GM12878 (cell line): ENCODE measurements at regions not wholly inside any gene's neighbourhood (a gene's known extent, or its start where the extent isn't known, plus 50 kb on each side); places are given as distances from the start of the nearest gene placed in this dataset.
A peak's percentile ranks its signal among the peaks of the same experiment; 100 is the strongest.

Experiments
- ATAC-seq: fragments of 200-7000 bp; cut with Tn5 transposase; 3 replicates; pipeline ENCODE4 v1.9.1; 2020; ENCODE audit warnings: mild to moderate bottlenecking, moderate library complexity
- BruUV-seq: library from RNA; stranded (reverse); fragments of 400-500 nt; replicated peaks from 2 replicates; lab custom pipeline; 2021; lab: Mats Ljungman, UMichigan
- CTCF ChIA-PET: fragments of 300-600 bp; sonication (Branson Sonifier 250); formaldehyde crosslinking; extraction: SDS; loops from one replicate; lab custom pipeline; 2021; ENCODE audit warnings: inconsistent platforms; lab: Yijun Ruan, JAX
- POLR2A ChIA-PET: fragments of 350-600 bp; formaldehyde crosslinking; extraction: SDS; loops from one replicate; lab custom pipeline; 2021; ENCODE audit warnings: inconsistent platforms; lab: Charles Lee
- RAD21 ChIA-PET: fragments of 300-600 bp; sonication (Branson Sonifier 250); formaldehyde crosslinking; loops from one replicate; lab custom pipeline; 2023; ENCODE audit warnings: antibody characterized with exemption; ENCODE audit not compliant: unreplicated experiment; lab: Charles Lee
- SMC1A ChIA-PET: fragments of 300-600 bp; sonication (Branson Sonifier 250); formaldehyde crosslinking; loops from one replicate; lab custom pipeline; 2023; ENCODE audit not compliant: unreplicated experiment, uncharacterized antibody; lab: Charles Lee
- DNase-seq: peaks from one replicate; pipeline ENCODE4 v3.0.0-alpha.2; 2011; ENCODE audit warnings: low read depth, low spot score
- FAIRE-seq: peaks from 3 replicates; lab custom pipeline; 2011; peaks lifted over from hg19 to GRCh38; lab: Jason Lieb, UNC
- H2AFZ ChIP-seq: 2 replicates; pipeline ENCODE4 v1.6.0; 2011; ENCODE audit warnings: low read depth, low read length, control low read depth; ENCODE audit not compliant: control insufficient read depth
- H3K27ac ChIP-seq: 2 replicates; pipeline ENCODE4 v1.5.1; 2011; ENCODE audit warnings: control low read depth; ENCODE audit not compliant: control insufficient read depth, insufficient read depth
- H3K27me3 ChIP-seq, 2 experiments: replicated peaks in 1 of 2; 2 replicates each; pipeline versions ENCODE4 v1.6.0 to v1.6.1; 2011; ENCODE audit warnings: low read length in 1 of 2; ENCODE audit not compliant: control insufficient read depth in 2 of 2, insufficient read depth in 2 of 2
- H3K36me3 ChIP-seq, 2 experiments: 2 replicates each; pipeline ENCODE4 v1.5.1; 2011; ENCODE audit warnings: low read length in 1 of 2; ENCODE audit not compliant: control insufficient read depth in 2 of 2, insufficient read depth in 2 of 2
- H3K4me1 ChIP-seq: 2 replicates; pipeline ENCODE4 v1.6.1; 2011; ENCODE audit warnings: mild to moderate bottlenecking, low read length, moderate library complexity, mixed read lengths; ENCODE audit not compliant: control insufficient read depth, insufficient read depth
- H3K4me2 ChIP-seq: 2 replicates; pipeline ENCODE4 v1.6.0; 2011; ENCODE audit warnings: control low read depth; ENCODE audit not compliant: control insufficient read depth, insufficient read depth
- H3K4me3 ChIP-seq: fragments of 200-600 bp; sonication (generic); 2 replicates; pipeline ENCODE4 v1.5.1; 2016
- H3K79me2 ChIP-seq: 2 replicates; pipeline ENCODE4 v1.6.0; 2011; ENCODE audit warnings: low read length; ENCODE audit not compliant: control insufficient read depth, insufficient read depth
- H3K9ac ChIP-seq: 2 replicates; pipeline ENCODE4 v1.8.0; 2011; ENCODE audit warnings: low read length, control low read depth, mixed read lengths; ENCODE audit not compliant: control insufficient read depth, insufficient read depth
- H3K9me3 ChIP-seq: replicated peaks from 3 replicates; pipeline ENCODE4 v1.5.1; 2011; ENCODE audit warnings: mild to moderate bottlenecking, low read length; ENCODE audit not compliant: control insufficient read depth, insufficient read depth
- H4K20me1 ChIP-seq: 2 replicates; pipeline ENCODE4 v1.6.0; 2011; ENCODE audit not compliant: control insufficient read depth, insufficient read depth
- ASH2L ChIP-seq: fragments of 300-600, 200-600 bp; sonication (generic); IDR thresholded peaks from 2 replicates; pipeline ENCODE4 v1.6.1; 2017; ENCODE audit warnings: low read depth, mild to moderate bottlenecking, borderline replicate concordance
- CBX5 ChIP-seq: sonication (generic); IDR thresholded peaks from 2 replicates; pipeline ENCODE4 v1.6.1; 2016; ENCODE audit warnings: low read depth, moderate library complexity, mild to moderate bottlenecking, inconsistent platforms
- CHD2 ChIP-seq: IDR thresholded peaks from 2 replicates; pipeline ENCODE4 v1.6.1; 2011; ENCODE audit warnings: low read depth, low read length, improper control_type of control experiment, borderline replicate concordance
- DPF2 ChIP-seq: fragments of 450-650 bp; IDR thresholded peaks from 2 replicates; pipeline ENCODE4 v1.6.1; 2017; ENCODE audit warnings: mild to moderate bottlenecking
- EZH2 ChIP-seq: IDR thresholded peaks from 2 replicates; pipeline ENCODE4 v1.6.1; 2012; ENCODE audit warnings: low read depth, mild to moderate bottlenecking, control low read depth, inconsistent platforms, low read length, borderline replicate concordance; ENCODE audit not compliant: control insufficient read depth
- FOXM1 ChIP-seq: IDR thresholded peaks from 2 replicates; pipeline ENCODE4 v1.6.1; 2012; ENCODE audit warnings: low read depth, mild to moderate bottlenecking, inconsistent platforms, low read length, moderate library complexity
- KLF5 ChIP-seq: fragments of 450-650 bp; IDR thresholded peaks from 2 replicates; pipeline ENCODE4 v1.6.1; 2014; ENCODE audit warnings: mild to moderate bottlenecking; ENCODE audit not compliant: partially characterized antibody
- NFYB ChIP-seq: IDR thresholded peaks from 2 replicates; pipeline ENCODE4 v1.6.1; 2011; ENCODE audit warnings: low read depth, mild to moderate bottlenecking, low read length, improper control_type of control experiment, moderate library complexity; ENCODE audit not compliant: insufficient read depth
- RCOR1 ChIP-seq: conservative IDR thresholded peaks from 2 replicates; pipeline ENCODE4 v1.6.1; 2012; ENCODE audit warnings: low read depth, low read length, improper control_type of control experiment
- ZNF207 ChIP-seq: fragments of 450-650 bp; IDR thresholded peaks from 2 replicates; pipeline ENCODE4 v1.6.1; 2014; ENCODE audit warnings: antibody characterized with exemption, mild to moderate bottlenecking, borderline replicate concordance
- ZNF24 ChIP-seq: fragments of 450-650 bp; IDR thresholded peaks from 2 replicates; pipeline ENCODE4 v1.6.1; 2017; ENCODE audit warnings: antibody characterized with exemption, mild to moderate bottlenecking
- WGBS: methylation state at CpG from one replicate; pipeline ENCODE4 v1.1.6; 2016; ENCODE audit warnings: low lambda C conversion rate; ENCODE audit not compliant: insufficient replicate concordance, insufficient coverage; ENCODE audit errors: missing lambda C conversion rate; 5-methylcytosine and 5-hydroxymethylcytosine counted together
- in situ Hi-C: fragments of 300-500 bp; cut with MboI; formaldehyde crosslinking; loops from 9 replicates; pipeline ENCODE4 v1.14.3; 2018; ENCODE audit warnings: mixed read lengths
- intact Hi-C: fragments of 100-400 bp; cut with micrococcal nuclease; formaldehyde crosslinking; loops from one replicate; pipeline ENCODE4 v1.14.2; 2022; ENCODE audit not compliant: unreplicated experiment
- TF ChIP-seq, protein P1 (sequence below): fragments of 450-650 bp; IDR thresholded peaks from 2 replicates; pipeline ENCODE4 v1.6.1; 2016; ENCODE audit warnings: mild to moderate bottlenecking
- TF ChIP-seq, protein P2 (sequence below): fragments of 450-650 bp; IDR thresholded peaks from 2 replicates; pipeline ENCODE4 v1.6.1; 2018; ENCODE audit warnings: mild to moderate bottlenecking, low read depth, moderate library complexity; ENCODE audit not compliant: partially characterized antibody
- TF ChIP-seq, protein P3 (sequence below): IDR thresholded peaks from 2 replicates; pipeline ENCODE4 v1.6.1; 2012; ENCODE audit warnings: low read depth, low read length, improper control_type of control experiment

DNA sequence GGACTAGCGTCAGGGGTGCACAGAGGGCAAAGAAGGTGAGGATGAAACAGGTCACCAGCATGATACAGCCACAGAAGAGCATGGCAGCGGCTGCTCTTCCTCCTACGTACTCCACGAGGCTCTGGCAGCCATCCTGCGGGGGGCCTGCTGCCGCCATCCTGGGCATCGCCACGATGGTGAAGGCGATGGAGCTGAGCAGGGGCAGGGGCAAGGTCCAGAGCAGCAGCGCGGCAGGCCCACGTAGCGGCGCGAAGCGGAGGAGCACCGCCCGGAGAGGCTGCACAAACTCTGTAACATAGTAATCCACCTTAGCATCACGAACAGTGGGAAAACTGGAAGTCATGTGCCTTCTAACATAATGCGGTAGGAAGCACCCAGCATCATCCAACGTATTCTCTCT, 491.6 kb downstream of the PYDC2 start (continued):
- no peak for TF ChIP-seq ZNF24
- TF ChIP-seq, protein P1, sequence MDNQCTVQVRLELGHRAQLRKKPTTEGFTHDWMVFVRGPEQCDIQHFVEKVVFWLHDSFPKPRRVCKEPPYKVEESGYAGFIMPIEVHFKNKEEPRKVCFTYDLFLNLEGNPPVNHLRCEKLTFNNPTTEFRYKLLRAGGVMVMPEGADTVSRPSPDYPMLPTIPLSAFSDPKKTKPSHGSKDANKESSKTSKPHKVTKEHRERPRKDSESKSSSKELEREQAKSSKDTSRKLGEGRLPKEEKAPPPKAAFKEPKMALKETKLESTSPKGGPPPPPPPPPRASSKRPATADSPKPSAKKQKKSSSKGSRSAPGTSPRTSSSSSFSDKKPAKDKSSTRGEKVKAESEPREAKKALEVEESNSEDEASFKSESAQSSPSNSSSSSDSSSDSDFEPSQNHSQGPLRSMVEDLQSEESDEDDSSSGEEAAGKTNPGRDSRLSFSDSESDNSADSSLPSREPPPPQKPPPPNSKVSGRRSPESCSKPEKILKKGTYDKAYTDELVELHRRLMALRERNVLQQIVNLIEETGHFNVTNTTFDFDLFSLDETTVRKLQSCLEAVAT, result no peak
- TF ChIP-seq CBX5, result no peak
- TF ChIP-seq KLF5, result no peak
- no peak for TF ChIP-seq RCOR1

- CTCF ChIA-PET, result no interaction called here
- WGBS, result 5% methylated on average over 3 of the region's 3 CpGs
- H3K4me2 ChIP-seq, result peak overlapping the region; percentile 45
- H3K79me2 ChIP-seq, result no peaks in the 10 kb centered on the region
- no peak overlapping the region for H3K9ac ChIP-seq
- peak; percentile 41; the same call in 2 of the 3 replicates for ATAC-seq
- POLR2A ChIA-PET, result no interaction called here
- no peaks in the 10 kb centered on the region for H3K9me3 ChIP-seq
- FAIRE-seq, result no peak
- H3K27me3 ChIP-seq, result no peaks in the 10 kb centered on the region
- intact Hi-C loops (no loop called here), in situ Hi-C loops (no loop called here)
- TF ChIP-seq ZNF207 (no peak), DPF2 (no peak), CHD2 (no peak), FOXM1 (no peak), ASH2L (no peak), NFYB (no peak), EZH2 (no peak)
- TF ChIP-seq, protein P2, sequence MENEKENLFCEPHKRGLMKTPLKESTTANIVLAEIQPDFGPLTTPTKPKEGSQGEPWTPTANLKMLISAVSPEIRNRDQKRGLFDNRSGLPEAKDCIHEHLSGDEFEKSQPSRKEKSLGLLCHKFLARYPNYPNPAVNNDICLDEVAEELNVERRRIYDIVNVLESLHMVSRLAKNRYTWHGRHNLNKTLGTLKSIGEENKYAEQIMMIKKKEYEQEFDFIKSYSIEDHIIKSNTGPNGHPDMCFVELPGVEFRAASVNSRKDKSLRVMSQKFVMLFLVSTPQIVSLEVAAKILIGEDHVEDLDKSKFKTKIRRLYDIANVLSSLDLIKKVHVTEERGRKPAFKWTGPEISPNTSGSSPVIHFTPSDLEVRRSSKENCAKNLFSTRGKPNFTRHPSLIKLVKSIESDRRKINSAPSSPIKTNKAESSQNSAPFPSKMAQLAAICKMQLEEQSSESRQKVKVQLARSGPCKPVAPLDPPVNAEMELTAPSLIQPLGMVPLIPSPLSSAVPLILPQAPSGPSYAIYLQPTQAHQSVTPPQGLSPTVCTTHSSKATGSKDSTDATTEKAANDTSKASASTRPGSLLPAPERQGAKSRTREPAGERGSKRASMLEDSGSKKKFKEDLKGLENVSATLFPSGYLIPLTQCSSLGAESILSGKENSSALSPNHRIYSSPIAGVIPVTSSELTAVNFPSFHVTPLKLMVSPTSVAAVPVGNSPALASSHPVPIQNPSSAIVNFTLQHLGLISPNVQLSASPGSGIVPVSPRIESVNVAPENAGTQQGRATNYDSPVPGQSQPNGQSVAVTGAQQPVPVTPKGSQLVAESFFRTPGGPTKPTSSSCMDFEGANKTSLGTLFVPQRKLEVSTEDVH, result no peak
- TF ChIP-seq, protein P3, sequence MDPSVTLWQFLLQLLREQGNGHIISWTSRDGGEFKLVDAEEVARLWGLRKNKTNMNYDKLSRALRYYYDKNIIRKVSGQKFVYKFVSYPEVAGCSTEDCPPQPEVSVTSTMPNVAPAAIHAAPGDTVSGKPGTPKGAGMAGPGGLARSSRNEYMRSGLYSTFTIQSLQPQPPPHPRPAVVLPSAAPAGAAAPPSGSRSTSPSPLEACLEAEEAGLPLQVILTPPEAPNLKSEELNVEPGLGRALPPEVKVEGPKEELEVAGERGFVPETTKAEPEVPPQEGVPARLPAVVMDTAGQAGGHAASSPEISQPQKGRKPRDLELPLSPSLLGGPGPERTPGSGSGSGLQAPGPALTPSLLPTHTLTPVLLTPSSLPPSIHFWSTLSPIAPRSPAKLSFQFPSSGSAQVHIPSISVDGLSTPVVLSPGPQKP, result no peak
- H3K4me1 ChIP-seq, result no peaks in the 10 kb centered on the region
- BruUV-seq, result no TSS peak
- RAD21 ChIA-PET, result no interaction called here
- no peak overlapping the region for H3K4me3 ChIP-seq
- no peak for DNase-seq
- no peaks in the 10 kb centered on the region for H3K36me3 ChIP-seq
- no peaks in the 10 kb centered on the region for H4K20me1 ChIP-seq
- SMC1A ChIA-PET, result no interaction called here
- H2AFZ ChIP-seq, result peak overlapping the region; percentile 77
- peak overlapping the region; percentile 20; the same call in 1 of the 2 replicates for H3K27ac ChIP-seq
Measured at GRCh38 chr3:191958980-191959671, 498.2 kb downstream of the PYDC2 start.
